NCI-H1092 treated with DMSO at 0.1 percent for 48 hours (cell line): ENCODE measurements at regions not wholly inside any gene's neighbourhood (a gene's known extent, or its start where the extent isn't known, plus 50 kb on each side); places are given as distances from the start of the nearest gene placed in this dataset.
A peak's percentile ranks its signal among the peaks of the same experiment; 100 is the strongest.
"Not testable (repeated sequence)": the region's sequence is repeated elsewhere in the genome, so short reads cannot be mapped to it uniquely, and the experiment has no call there.

Experiments
- DNase-seq: peaks from one replicate; lab custom pipeline; 2025; lab: John Stamatoyannopoulos, UW

GRCh38 chr5:99441235-99441634 is 512.4 kb upstream of the CHD1 start:
- DNase-seq = no peak

GRCh38 chr5:99438619-99439018 is 509.8 kb upstream of the CHD1 start:
- DNase-seq = no peak

GRCh38 chr5:99437986-99438385 is 509.2 kb upstream of the CHD1 start:
- DNase-seq = no peak

- DNase-seq = not testable (repeated sequence)
Measured at GRCh38 chr5:99423396-99423795, 494.6 kb upstream of the CHD1 start.

GRCh38 chr5:99418640-99419039 is 489.8 kb upstream of the CHD1 start:
- DNase-seq = not testable (repeated sequence)

- DNase-seq = not testable (repeated sequence)
Measured at GRCh38 chr5:99410386-99410785, 481.6 kb upstream of the CHD1 start.

GRCh38 chr5:99404764-99405302 is 476.0 kb upstream of the CHD1 start:
- not testable (repeated sequence) for DNase-seq

GRCh38 chr5:99400571-99400970 is 471.8 kb upstream of the CHD1 start:
- not testable (repeated sequence) for DNase-seq

- no peak for DNase-seq
Measured at GRCh38 chr5:99398976-99399375, 470.2 kb upstream of the CHD1 start.

- no peak for DNase-seq
Measured at GRCh38 chr5:99386406-99387077, 457.7 kb upstream of the CHD1 start.

- no peak for DNase-seq
Measured at GRCh38 chr5:99379187-99379586, 450.4 kb upstream of the CHD1 start.

GRCh38 chr5:99378443-99378842 is 449.6 kb upstream of the CHD1 start:
- DNase-seq = no peak

GRCh38 chr5:99369797-99370593 is 441.2 kb upstream of the CHD1 start:
- DNase-seq = peak; percentile 93

GRCh38 chr5:99368726-99369125 is 439.9 kb upstream of the CHD1 start:
- peak; percentile 47 for DNase-seq

GRCh38 chr5:99355881-99356280 is 427.1 kb upstream of the CHD1 start:
- no peak for DNase-seq

- DNase-seq = peak; percentile 66
Measured at GRCh38 chr5:99349787-99350186, 421.0 kb upstream of the CHD1 start.

- DNase-seq = no peak
Measured at GRCh38 chr5:99348597-99348996, 419.8 kb upstream of the CHD1 start.

GRCh38 chr5:99339758-99340157 is 411.0 kb upstream of the CHD1 start:
- not testable (repeated sequence) for DNase-seq

- DNase-seq = no peak
Measured at GRCh38 chr5:99334936-99335335, 406.1 kb upstream of the CHD1 start.

- peak; percentile 77 for DNase-seq
Measured at GRCh38 chr5:99331061-99331460, 402.3 kb upstream of the CHD1 start.

- no peak for DNase-seq
Measured at GRCh38 chr5:99320436-99320835, 391.6 kb upstream of the CHD1 start.

- DNase-seq = no peak
Measured at GRCh38 chr5:99317136-99317535, 388.3 kb upstream of the CHD1 start.

- no peak for DNase-seq
Measured at GRCh38 chr5:99316484-99316883, 387.7 kb upstream of the CHD1 start.
